ENCODE measurements at regions not wholly inside any gene's neighbourhood (a gene's known extent, or its start where the extent isn't known, plus 50 kb on each side); places are given as distances from the start of the nearest gene placed in this dataset.
A peak's percentile ranks its signal among the peaks of the same experiment; 100 is the strongest.

DNA sequence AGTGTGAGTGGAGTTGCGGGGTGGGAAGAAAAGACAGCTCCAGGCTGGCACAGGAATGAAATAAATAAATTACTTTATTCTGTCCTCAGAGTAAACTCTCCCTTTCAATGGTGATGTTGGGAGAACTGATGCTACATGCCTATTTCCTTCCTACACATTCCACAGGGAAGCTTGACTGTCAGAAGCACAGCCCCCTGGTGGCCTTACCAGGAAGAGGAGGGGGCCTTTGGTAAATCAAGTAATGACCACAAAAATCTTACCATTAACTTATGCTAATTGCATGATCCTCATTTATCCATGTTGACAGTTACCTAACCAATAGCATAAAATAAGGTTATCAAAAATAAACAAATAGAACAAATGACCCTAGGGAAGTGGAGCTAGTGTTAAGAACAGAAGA is 605.0 kb upstream of the PKN2 start:
- TF ChIP-seq CTCF (IDR thresholded peaks at IDR 0.05; ENCODE audit: unreplicated experiment in 3 of 3) = peak; percentile 25 to 54 (median 30)
- Mint-ChIP-seq H3K27ac (no peak overlapping the region), H3K36me3 (ENCODE audit: low read depth) (no peaks in the 10 kb centered on the region)

GRCh38 chr1:88080875-88081274 is 603.2 kb upstream of the PKN2 start:
- TF ChIP-seq CTCF (IDR thresholded peaks at IDR 0.05; ENCODE audit: unreplicated experiment in 3 of 3) = no peak
- no peak overlapping the region for H3K27ac Mint-ChIP-seq
- H3K36me3 Mint-ChIP-seq (ENCODE audit: low read depth) = no peaks in the 10 kb centered on the region
- H3K27me3 Mint-ChIP-seq (ENCODE audit: low read depth) = no peaks in the 10 kb centered on the region
- peaks cover 10% of the 10 kb centered on the region for H3K9me3 Mint-ChIP-seq
- H3K4me1 Mint-ChIP-seq = no peaks in the 10 kb centered on the region
- H3K4me3 Mint-ChIP-seq = no peak overlapping the region

More for the DNA sequence above, 605.0 kb upstream of the PKN2 start:
- Mint-ChIP-seq H3K27me3 (ENCODE audit: low read depth) (no peaks in the 10 kb centered on the region), H3K9me3 (no peaks in the 10 kb centered on the region), H3K4me1 (no peaks in the 10 kb centered on the region), H3K4me3 (no peak overlapping the region)

GRCh38 chr1:88088481-88088880 is 595.6 kb upstream of the PKN2 start:
- Mint-ChIP-seq H3K36me3 (ENCODE audit: low read depth) (no peaks in the 10 kb centered on the region), H3K4me1 (peaks cover 5% of the 10 kb centered on the region), H3K9me3 (peaks cover 38% of the 10 kb centered on the region), H3K27me3 (ENCODE audit: low read depth) (no peaks in the 10 kb centered on the region), H3K27ac (no peak overlapping the region), H3K4me3 (no peak overlapping the region)
- TF ChIP-seq CTCF (IDR thresholded peaks at IDR 0.05; ENCODE audit: unreplicated experiment in 3 of 3) = no peak

GRCh38 chr1:88089961-88090360 is 594.1 kb upstream of the PKN2 start:
- Mint-ChIP-seq H3K27ac (no peak overlapping the region), H3K27me3 (ENCODE audit: low read depth) (no peaks in the 10 kb centered on the region), H3K9me3 (peaks cover 37% of the 10 kb centered on the region), H3K36me3 (ENCODE audit: low read depth) (no peaks in the 10 kb centered on the region), H3K4me1 (peaks cover 5% of the 10 kb centered on the region), H3K4me3 (no peak overlapping the region)
- TF ChIP-seq CTCF (IDR thresholded peaks at IDR 0.05; ENCODE audit: unreplicated experiment in 3 of 3) = no peak

GRCh38 chr1:88098881-88099280 is 585.2 kb upstream of the PKN2 start:
- no peaks in the 10 kb centered on the region for H3K4me1 Mint-ChIP-seq
- no peaks in the 10 kb centered on the region for H3K9me3 Mint-ChIP-seq

More at GRCh38 chr1:88098881-88099280, 585.2 kb upstream of the PKN2 start:
- TF ChIP-seq CTCF (IDR thresholded peaks at IDR 0.05; ENCODE audit: unreplicated experiment in 3 of 3) = no peak
- no peaks in the 10 kb centered on the region for H3K36me3 Mint-ChIP-seq (ENCODE audit: low read depth)
- H3K27me3 Mint-ChIP-seq (ENCODE audit: low read depth) = no peaks in the 10 kb centered on the region
- H3K27ac Mint-ChIP-seq = no peak overlapping the region
- no peak overlapping the region for H3K4me3 Mint-ChIP-seq

All from nephron (organoid).